NCI-H187 (cell line): ENCODE measurements at regions not wholly inside any gene's neighbourhood (a gene's known extent, or its start where the extent isn't known, plus 50 kb on each side); places are given as distances from the start of the nearest gene placed in this dataset.
"Not testable (repeated sequence)": the region's sequence is repeated elsewhere in the genome, so short reads cannot be mapped to it uniquely, and the experiment has no call there.

Source experiments
- DNase-seq, 2 experiments: peaks; one replicate each; lab custom pipeline; 2025; lab: John Stamatoyannopoulos, UW

DNA sequence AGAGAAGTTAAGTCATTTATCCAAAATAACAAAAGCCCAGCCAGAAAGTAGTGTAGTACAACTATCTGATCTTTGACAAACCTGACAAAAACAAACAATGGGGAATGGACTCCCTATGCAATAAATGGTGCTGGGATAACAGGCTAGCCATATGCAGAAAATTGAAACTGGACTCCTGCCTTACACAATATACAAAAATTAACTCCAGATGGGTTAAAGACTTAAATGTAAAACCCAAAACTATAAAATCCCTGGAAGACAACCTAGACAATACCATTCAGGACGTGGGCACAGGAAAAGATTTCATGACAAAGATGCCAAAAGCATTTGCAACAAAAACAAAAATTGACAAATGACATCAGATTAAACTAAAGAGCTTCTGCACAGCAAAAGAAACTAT, 561.4 kb upstream of the CHAC2 start:
- not testable (repeated sequence) for DNase-seq

DNA sequence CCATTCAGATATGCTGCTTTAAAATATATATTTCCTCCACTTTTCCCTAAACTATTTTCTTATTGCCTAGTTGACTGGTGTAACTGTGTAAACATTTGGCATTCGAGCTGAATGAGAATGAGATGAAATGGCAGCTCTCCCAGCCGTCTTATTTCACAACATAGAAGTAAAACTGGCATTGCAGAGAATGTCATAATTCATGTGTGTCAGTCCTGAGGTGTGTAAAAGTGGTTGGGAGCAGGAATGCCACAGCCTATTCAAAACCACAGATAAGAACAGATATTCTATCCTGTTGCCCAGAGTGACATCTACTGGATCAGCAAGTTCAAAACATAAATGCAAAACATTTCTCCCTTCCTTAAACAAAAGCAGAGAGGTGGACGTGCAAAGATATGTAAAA, 565.5 kb upstream of the CHAC2 start:
- DNase-seq, result peak; percentile 13 to 49

DNA sequence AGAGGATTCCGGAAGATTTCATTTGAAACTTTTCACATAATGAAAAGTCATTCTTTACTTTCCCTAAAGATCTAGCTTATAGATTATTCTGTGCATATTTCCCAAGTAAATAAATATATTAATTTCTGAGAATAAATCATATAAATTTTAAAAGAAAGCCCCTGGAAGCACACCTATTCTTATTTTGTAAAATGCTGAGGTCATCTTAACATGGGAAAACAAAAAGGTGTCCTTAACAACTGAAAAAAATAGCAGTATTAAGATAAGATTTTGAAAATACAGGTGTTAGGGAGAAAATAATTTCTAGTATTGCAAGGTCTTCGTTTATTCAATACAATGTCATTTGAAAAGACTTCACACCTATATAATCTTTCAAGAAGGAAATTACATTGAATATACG, 567.5 kb upstream of the CHAC2 start:
- no peak for DNase-seq

DNA sequence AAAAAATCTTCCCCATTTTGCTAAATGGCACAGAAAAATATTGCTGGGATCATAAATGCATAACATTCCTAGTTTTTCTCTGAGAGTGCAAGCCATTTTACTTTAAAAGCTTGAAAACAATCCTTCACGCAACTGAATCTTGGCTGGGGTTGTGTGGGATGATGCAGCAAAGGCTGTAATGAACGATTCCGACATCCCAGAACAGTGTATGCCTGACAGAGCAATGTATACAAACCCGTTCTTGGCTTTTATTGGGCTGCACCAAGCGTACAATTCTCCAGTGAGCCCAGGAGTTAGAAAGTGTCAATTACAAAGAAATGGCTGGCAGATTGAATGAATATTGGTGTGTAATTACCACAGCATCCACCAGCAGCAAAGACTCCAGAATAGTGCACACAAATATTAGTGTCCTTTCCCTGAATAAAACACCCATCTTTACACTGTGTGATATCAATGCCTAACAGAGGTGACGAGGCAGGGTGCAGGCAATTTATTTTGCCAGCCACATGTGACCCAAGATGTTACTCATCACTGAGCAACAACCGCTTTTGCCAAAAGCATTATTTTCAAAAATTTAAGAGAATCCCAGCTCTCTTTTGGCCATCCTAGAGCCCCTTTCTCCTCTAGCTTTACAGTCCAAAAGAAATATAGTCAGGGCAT, 578.6 kb upstream of the CHAC2 start:
- no peak for DNase-seq

DNA sequence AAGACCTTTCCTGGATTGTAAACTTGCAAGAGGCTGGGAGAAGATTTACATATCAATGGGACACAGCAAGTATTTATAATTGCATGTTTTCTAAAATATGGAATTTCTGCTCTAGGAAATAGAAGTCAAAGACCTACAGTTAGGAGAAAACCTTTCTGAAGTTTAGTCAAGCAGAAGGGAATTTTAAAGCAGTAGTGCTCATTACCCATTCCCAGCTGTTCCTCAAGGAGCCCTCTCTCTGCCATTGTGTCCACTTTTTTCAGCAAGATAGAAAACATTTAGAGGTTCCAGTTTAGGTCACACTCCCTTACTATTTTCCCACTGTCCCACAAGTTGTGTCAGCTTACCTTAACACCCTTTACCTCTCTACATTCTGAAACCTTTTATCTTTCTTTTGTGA, 584.0 kb upstream of the CHAC2 start:
- DNase-seq, result no peak

DNA sequence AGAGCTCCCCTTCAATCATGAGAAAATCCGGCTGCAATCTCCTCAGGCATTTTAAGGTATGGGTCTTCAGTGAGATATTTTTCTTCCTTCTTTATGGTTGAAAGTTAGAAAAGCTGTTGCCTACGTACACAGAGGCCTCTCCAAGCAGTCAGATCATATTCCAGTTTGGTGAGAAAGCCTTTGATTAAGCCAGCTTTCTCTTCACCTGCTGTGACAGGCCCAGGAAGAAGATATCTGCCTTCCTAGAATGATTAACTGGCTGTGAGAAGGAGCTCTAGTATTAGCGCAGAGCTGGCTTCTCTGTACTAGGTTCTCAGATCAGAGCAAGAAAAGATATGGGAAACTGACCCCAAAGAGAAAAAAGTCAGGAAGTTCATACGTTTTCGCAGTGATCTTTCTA, 585.0 kb upstream of the CHAC2 start:
- DNase-seq, result no peak

DNA sequence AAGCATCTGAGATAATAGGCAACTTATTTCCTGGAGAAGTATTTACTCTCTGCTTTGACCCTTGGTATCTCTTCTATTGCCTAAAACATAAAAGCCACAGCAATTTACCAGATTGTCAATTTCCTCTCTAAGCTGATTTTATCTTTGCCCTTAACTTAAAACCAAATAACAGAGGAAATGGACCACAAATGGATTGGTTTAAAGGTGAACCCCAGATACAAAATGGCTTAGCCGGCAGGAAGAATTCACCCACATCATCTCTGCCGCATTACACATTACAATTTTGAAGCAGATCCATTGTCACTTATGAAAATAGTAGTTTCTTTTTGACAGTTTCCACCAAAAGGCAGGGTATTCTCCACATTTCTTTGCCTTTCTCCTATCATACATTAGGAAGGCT, 585.8 kb upstream of the CHAC2 start:
- no peak for DNase-seq

DNA sequence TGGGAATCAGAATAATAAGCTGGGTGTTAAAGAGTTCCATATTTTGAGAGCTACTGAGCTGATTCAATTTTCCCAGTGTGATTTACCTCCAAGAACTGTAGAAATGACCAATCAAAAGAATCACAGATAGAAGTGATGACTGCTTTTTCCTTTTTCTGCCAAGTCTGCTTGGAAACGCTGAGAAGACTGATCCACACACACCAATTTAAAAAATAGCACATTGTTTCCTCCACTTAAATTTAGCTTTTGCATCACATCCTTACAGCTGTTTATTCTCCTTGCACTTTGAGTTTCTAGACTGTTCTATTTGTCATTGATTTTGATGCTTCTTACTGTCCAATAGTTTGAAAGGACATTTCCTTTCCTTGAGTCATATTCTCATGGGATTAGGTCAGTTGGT, 590.3 kb upstream of the CHAC2 start:
- no peak for DNase-seq

DNA sequence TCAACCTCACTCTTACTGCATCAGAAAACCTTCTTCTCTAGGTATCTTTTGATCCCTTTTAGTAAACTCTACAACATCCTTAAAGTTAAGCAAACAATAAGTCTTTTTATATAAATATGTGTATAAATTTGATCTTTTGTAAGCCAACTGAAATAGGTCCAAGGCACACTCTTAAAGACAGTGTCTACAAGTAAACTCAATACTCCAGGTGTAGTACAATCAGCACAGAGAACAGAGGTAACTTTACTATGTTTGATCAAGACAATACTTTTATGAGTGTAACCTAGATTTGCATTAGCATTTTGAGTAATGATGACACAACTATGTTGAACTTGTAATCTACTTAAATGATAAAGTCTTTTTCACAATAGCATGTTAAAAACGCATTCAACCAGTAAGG, 593.1 kb upstream of the CHAC2 start:
- no peak for DNase-seq

DNA sequence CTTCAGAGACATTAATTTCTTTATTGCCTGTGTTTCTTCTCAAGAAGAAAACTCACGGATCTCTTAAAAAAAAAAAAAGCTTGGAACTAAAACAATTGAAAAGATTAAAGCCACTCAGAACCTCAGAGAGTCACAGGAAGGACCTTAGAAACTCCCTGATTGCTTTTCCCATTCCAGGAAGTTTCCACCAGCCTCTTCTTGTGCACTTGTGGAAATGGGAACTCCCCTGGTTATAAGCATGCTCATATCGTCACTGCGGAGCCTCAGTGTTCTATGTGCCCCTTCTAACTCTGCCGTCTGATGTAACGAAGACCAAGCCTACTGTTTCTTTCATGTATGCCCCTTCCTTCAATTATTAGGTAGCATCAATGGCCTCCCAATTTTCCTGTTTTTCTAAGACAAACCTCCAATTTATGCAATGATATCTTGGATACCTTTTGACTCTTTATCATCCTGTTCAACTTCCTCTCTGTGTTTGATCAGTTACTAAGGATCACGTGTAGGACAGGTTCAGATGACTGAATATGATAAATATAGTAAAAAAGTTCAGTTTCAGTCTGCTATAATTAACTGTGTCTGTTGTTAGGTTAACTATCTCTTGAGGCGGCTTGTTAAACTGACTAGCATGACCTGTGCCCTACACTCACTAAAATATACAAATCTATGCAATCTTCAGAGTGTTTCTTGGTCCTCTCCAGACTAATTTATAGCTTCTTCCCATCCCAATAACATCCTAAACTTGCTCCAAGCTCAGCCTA, 593.7 kb upstream of the CHAC2 start:
- no peak for DNase-seq

DNA sequence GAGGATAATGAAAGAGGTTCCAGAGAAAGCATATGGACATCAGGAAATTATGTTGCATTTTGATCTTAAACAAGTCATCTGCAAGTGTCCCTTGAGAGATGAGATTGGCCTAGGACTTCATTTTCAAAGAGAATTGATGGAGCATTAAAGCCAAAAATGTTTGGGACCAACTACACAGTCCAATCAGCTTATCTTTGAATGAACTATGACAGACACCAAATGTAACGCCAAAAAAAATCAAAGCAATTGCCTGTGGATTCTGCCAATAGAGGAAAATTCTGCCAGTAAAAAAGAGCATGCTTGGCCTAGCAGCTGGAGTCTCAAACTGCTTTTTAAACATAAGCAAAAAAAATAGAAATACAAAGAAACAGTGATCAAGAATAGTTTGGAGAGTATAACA, 594.5 kb upstream of the CHAC2 start:
- no peak for DNase-seq

DNA sequence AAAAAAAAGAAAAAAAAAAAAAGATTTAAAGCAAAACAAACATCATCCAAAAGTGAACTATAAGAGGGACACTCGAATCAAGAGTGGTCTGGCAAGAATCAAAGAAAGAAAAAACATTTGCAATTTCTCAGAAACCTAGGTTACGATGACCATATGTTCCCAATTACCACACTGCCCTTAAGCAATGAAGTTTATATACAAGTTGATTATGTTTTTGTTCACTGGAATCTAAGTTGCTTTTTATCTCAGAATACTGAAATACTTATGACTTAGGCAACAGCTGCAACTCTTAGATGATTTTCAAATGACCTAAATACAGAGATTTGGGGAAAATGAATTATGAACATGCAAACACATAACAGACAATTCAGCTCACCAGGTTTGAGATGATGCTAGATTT, 597.1 kb upstream of the CHAC2 start:
- DNase-seq, result no peak

DNA sequence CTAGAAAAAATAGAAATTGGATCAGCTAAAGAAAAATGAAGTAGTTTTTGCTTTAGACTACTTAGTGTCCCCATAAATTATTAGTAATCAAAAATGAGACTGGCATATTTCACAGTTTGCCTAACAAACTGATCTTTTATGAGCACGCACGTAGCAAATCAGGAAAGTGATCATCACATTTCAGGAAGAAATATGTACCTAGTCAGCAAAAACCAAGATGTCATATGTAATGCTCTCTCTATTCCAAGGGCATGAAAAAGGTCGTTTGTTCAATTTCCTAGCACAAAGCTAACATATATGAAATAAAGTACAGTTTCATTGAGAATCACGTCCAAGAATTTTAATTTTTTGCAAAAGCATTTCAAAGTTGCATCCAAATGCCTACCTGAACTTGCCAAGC, 600.4 kb upstream of the CHAC2 start:
- no peak for DNase-seq

DNA sequence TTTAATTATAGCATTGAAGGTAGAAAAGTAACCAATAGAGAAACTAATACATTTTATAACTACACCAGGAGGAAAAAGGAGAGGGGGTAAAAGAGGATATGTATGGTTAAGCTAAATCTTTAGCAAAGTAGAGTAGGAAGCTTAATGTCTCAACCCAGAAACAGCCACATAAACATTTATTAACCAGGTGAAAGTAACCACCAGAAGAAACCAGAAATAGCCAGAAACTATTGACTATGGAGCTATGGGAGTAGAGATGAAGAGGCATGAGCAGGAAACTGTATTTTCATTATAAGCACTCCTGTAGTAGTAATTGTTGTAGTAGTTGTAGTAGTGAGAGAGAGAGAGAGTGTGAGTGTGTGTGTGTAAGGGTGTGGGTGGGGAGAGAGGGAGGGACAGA, 617.5 kb upstream of the CHAC2 start:
- DNase-seq, result no peak

DNA sequence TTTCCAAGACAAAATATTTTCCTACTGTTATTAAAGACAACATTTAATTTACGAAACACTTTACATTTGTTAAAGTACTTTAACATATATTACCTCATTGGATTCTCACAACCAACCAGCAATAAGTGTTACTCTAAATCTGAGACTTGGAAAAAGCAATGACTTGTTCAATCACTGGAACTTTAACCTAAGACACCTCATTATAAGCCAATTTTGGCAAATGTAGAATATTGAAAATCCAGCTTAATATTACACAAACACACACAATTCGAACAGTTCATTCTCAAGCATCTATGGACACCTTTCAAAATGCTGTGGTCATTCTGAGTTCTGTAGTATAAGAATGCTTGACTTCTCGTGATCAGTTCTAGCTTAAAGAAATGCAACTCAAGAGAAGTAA, 619.4 kb upstream of the CHAC2 start:
- no peak for DNase-seq

DNA sequence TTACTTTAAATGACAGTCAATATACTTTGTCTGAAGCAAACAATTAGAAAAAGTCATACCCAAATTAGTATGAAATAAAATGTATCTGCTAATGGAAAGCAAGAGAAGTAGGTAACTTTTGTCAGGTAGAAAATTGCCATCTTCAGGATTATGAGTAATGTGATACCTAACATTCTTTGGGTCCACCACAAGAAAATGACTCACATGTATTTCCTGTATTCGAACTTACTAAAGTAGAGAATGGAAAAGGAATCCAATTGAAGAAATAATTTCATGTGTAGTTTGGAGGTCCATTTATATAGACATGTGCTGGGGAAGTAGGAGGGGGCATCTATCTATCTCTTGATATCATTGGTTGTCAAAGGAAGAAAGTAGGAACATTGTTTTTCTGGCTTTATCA, 636.2 kb upstream of the CHAC2 start:
- DNase-seq, result no peak

DNA sequence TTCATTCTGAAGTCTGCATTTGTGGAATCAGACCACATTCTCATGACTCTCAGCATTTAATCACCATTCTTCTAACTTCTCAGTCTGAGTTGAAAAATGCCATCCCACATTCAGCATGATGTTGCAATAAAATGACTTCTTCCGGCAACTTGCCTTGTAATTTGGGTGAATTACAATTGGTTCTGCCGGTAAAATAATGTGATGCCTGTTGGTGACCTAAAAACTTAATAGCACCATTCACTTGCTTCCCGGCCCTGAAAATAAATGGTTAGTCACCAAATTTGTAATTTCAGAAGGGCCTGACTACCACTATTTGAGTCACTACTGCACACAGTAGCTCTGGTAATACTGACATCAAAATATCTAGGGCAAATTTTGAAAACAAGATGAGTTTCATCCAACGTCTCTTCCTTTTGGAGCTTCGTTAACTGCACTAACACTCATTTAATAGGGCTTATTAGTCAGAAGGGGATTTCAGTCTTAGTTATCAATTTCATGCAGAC, 637.1 kb upstream of the CHAC2 start:
- no peak for DNase-seq

DNA sequence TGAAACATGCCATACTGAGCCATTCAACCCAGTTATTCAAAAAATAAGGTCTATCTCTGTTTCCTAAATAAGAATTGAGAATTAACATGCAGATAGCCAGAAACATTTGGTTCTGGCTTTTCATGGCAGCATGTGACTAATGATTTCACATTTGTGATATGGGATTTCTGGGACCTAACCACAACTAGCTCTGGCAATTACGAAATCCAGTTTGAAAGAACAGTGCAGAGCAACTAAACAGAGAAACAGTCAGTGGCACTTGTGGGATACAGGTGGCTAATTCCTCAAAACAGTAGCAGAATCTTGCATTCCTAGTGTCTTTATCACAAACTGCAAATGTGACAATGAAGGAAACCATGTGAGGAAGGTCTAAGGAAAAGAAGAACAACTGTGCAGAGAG, 637.8 kb upstream of the CHAC2 start:
- no peak for DNase-seq

DNA sequence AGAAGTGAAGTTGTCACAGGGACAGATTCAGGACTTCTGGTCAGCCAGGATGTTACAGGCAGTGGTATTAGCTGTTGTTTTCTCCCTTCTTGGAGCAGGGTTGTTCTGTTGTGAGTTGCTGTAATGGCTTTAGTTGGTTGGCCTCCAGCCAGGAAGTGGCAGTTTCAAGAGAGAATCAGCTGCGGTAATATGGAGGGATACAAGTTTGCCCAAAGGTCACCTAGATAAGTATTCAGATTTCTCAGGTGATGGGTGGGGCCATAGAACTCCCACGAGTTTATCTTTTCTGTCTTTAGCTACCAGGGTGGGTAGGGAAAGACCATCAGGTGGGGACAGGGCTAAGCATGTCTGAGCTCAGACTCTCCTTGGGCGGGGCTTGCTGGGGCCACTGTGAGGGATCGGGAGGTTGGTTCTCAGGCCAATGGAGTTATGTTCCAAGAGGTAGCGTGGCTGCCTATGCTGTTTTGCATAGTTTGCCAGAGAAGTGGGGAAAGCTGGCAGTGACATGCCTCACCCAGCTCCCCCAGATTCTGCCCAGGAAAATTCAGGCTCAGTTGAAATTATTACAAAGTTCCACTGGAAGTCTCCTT, 640.4 kb upstream of the CHAC2 start:
- DNase-seq, result no peak

DNA sequence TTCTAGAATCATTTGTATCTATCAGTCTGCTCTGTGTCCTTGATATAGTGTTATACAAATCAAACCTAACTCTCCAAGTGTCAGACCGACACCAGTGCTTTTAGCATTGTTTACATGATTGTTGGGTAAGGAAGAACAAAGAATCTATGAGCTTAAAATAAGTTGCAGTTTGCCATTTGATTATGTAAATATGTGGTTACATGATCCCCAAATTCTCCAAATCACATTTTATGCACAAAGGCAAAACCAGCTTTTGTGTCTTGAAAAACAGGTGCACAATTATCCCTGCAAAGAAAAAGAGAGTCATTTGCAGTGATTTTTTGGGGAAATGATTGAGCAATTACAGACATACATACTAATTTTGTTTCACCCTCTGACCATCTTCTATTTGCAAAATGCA, 652.6 kb upstream of the CHAC2 start:
- no peak for DNase-seq

DNA sequence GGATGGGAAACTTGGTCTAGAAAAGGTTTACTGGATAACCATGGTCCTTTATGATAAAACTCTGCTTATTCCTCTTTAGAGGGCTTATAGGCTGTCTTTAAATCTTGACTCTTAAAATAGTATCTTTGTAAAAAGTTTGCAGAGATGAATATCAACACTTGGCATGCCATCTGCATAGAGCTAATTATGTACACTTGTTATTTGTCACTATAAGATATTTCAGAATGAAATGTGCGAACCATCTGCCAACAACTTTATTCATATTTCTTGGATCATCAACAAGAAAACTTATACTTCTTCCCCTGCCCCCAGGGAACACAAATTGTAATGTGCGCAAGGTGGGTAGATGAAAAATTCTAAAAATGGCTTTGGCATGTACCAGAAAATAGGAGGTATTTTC, 653.0 kb upstream of the CHAC2 start:
- no peak for DNase-seq

DNA sequence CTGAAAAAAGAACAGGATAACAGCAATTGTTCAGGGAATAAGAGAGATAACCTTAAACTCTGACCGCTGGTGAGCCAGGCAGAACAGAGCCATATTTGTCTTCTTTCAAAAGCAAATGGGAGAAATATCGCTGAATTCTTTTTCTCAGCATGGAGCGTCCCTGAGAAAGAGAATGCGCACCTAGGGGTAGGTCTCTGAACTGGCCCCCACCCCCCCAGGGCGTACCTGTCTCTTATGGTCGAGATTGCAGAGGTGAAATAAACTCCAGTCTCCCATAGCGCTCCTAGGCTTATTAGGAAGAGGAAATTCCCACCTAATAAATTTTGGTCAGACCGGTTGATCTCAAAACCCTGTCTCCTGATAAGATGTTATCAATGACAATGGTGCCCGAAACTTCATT, 655.2 kb upstream of the CHAC2 start:
- DNase-seq, result not testable (repeated sequence)

DNA sequence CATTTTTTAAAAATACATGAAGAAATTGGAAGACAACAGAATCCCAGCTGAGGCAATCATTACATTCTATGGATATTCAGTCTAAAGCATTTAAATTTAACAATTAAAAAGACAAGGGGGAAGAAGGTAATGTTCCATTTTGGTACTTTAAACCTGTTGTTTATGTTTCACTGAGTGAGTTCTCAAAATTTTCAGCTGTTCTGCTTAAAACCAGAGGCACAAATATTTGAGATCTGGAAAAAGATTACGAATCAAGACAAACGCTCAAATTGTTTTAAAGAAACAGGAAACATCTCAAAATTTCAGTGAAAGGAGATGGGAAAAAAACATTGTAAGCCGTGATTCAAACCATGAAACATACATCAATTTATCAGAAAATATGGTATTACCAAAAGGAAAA, 656.2 kb upstream of the CHAC2 start:
- DNase-seq, result no peak

DNA sequence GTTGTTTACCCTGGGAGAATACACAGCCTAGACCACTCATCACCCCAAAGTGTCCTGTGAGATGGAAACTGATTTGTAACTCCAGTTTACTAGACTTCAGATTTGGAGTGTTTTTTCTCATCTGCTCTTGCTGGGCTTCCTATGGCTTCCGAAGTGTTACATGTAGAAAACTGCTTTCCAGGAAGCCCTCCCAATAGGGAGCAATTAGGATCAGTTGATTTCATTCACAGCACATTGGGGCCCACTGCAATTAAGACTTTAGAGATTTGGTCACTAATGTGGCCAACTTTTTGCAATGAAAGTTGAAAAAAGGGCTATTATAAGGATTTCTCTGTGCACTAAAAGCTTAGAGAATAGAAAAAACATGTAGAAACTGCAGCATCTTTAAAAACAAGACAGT, 656.6 kb upstream of the CHAC2 start:
- no peak for DNase-seq
